ENCODE measurements at regions not wholly inside any gene's neighbourhood (a gene's known extent, or its start where the extent isn't known, plus 50 kb on each side); places are given as distances from the start of the nearest gene placed in this dataset.

DNA sequence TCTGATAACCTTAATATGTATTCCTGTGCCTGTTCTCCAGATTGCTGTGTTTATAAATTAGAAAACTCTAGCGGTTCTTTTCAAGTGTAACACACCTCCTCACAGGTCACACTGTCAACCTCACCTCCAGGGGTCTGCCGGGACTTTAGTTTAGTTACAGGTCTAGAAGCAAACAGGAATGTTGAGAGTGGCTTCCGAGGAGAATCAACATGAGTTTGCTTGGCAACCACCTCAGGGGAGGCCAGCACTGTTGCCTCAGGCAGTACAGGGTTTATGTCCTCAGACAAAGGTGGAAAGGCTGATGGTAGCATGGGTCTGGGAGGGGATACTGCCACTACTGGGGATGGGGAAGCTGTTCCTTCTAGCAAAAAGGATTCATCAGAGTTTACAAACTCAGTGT is 438.0 kb downstream of the DTHD1 start:
- no peaks in the 10 kb centered on the region for H3K36me3 ChIP-seq (ENCODE audit: control insufficient read depth in 2 of 2, extremely low read depth in 1 of 2, insufficient read depth in 2 of 2, low read length in 2 of 2)
- no peaks in the 10 kb centered on the region for H3K9me1 ChIP-seq (replicated peaks; ENCODE audit: control insufficient read depth, extremely low read depth, insufficient read depth, low read length)
- FAIRE-seq: no peak
- no peak overlapping the region for H3K4me2 ChIP-seq (ENCODE audit: insufficient read depth, low read length)
- intact Hi-C loops (cut with micrococcal nuclease) (no loop called here), dilution Hi-C loops (cut with MboI; ENCODE audit: extremely low pct_ligation_motif_present, low sequenced_read_pairs) (no loop called here)
- H3K27me3 ChIP-seq (ENCODE audit: control insufficient read depth in 2 of 2, insufficient read depth in 2 of 2, low read length in 2 of 2): no peaks in the 10 kb centered on the region
- H3K4me3 ChIP-seq (replicated peaks in 1 of 3; ENCODE audit: insufficient read depth in 1 of 3, low read depth in 1 of 3, low read length in 3 of 3): no peak overlapping the region
- no peaks in the 10 kb centered on the region for H4K20me1 ChIP-seq (replicated peaks; ENCODE audit: control insufficient read depth, extremely low read depth, insufficient read depth, low read length)
- BruUV-seq (replicated peaks): no TSS peak
- no peak overlapping the region for H3K9ac ChIP-seq (replicated peaks; ENCODE audit: extremely low read depth, insufficient read depth, low read length)
- H3K4me1 ChIP-seq (ENCODE audit: control insufficient read depth, extremely low read depth, insufficient read depth, low read length): no peaks in the 10 kb centered on the region
- DNase-seq (ENCODE audit: low read depth, low spot score): no peak
- no peak overlapping the region for H3K27ac ChIP-seq (ENCODE audit: insufficient read depth, low read depth, low read length)
- no peak overlapping the region for H2AFZ ChIP-seq (ENCODE audit: low read depth, low read length)
- no peaks in the 10 kb centered on the region for H3K79me2 ChIP-seq (ENCODE audit: control insufficient read depth, insufficient read depth, low read length)
- ChIA-PET POLR2A (no interaction called here), CTCF (no interaction called here)
- no peak for TF ChIP-seq JUN (IDR thresholded peaks at IDR 0.05; ENCODE audit: borderline replicate concordance, insufficient read depth, insufficient read length, low read depth)
- TF ChIP-seq, protein P1, sequence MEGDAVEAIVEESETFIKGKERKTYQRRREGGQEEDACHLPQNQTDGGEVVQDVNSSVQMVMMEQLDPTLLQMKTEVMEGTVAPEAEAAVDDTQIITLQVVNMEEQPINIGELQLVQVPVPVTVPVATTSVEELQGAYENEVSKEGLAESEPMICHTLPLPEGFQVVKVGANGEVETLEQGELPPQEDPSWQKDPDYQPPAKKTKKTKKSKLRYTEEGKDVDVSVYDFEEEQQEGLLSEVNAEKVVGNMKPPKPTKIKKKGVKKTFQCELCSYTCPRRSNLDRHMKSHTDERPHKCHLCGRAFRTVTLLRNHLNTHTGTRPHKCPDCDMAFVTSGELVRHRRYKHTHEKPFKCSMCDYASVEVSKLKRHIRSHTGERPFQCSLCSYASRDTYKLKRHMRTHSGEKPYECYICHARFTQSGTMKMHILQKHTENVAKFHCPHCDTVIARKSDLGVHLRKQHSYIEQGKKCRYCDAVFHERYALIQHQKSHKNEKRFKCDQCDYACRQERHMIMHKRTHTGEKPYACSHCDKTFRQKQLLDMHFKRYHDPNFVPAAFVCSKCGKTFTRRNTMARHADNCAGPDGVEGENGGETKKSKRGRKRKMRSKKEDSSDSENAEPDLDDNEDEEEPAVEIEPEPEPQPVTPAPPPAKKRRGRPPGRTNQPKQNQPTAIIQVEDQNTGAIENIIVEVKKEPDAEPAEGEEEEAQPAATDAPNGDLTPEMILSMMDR (IDR thresholded peaks at IDR 0.05; ENCODE audit: extremely low read depth in 1 of 2, insufficient read depth in 1 of 2, low read depth in 1 of 2, low read length in 2 of 2): no peak
- no peak for TF ChIP-seq FOS (IDR thresholded peaks at IDR 0.05; ENCODE audit: borderline replicate concordance, insufficient read depth, low read length)
- TF ChIP-seq POLR2A (IDR thresholded peaks at IDR 0.05; ENCODE audit: low read depth, low read length): no peak
- TF ChIP-seq MYC (IDR thresholded peaks at IDR 0.05; ENCODE audit: low read depth, low read length): no peak
- TF ChIP-seq EZH2 (IDR thresholded peaks at IDR 0.05; ENCODE audit: borderline replicate concordance, low read depth, low read length, severe bottlenecking): no peak
- TF ChIP-seq, protein P2, sequence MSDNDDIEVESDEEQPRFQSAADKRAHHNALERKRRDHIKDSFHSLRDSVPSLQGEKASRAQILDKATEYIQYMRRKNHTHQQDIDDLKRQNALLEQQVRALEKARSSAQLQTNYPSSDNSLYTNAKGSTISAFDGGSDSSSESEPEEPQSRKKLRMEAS (IDR thresholded peaks at IDR 0.05; ENCODE audit: insufficient read depth, insufficient read length): no peak
- no peak for TF ChIP-seq GATA2 (IDR thresholded peaks at IDR 0.05; ENCODE audit: insufficient read depth, insufficient read length, low read depth, low read length)
- TF ChIP-seq POLR2AphosphoS5 (IDR thresholded peaks at IDR 0.05; ENCODE audit: insufficient read depth, low read depth, low read length): no peak
- no peaks in the 10 kb centered on the region for H3K9me3 ChIP-seq (replicated peaks; ENCODE audit: control insufficient read depth, insufficient read depth, low read length)
